NT2/D1 (cell line): ENCODE measurements at regions not wholly inside any gene's neighbourhood (a gene's known extent, or its start where the extent isn't known, plus 50 kb on each side); places are given as distances from the start of the nearest gene placed in this dataset.
"Not testable (repeated sequence)": the region's sequence is repeated elsewhere in the genome, so short reads cannot be mapped to it uniquely, and the experiment has no call there.

Experiments
- DNase-seq: peaks from one replicate; pipeline ENCODE4 v3.0.0-alpha.2; 2011; ENCODE audit warnings: low read depth, low spot score
- H3K27me3 ChIP-seq: 2 replicates; pipeline ENCODE4 v1.6.0; 2011; ENCODE audit warnings: mild to moderate bottlenecking; ENCODE audit not compliant: insufficient read length, insufficient read depth
- H3K36me3 ChIP-seq: 2 replicates; pipeline ENCODE4 v1.6.1; 2011; ENCODE audit warnings: mild to moderate bottlenecking, low read length, mixed read lengths; ENCODE audit not compliant: insufficient read depth, insufficient read length
- H3K4me1 ChIP-seq: 2 replicates; pipeline ENCODE4 v1.5.1; 2011; ENCODE audit not compliant: insufficient read depth, insufficient read length
- H3K4me3 ChIP-seq: 2 replicates; pipeline ENCODE4 v1.5.1; 2011; ENCODE audit warnings: low read depth; ENCODE audit not compliant: insufficient read length
- H3K9ac ChIP-seq: 2 replicates; pipeline ENCODE4 v1.6.0; 2011; ENCODE audit warnings: low read depth; ENCODE audit not compliant: insufficient read length
- H3K9me3 ChIP-seq: 2 replicates; pipeline ENCODE4 v1.5.1; 2011; ENCODE audit warnings: mild to moderate bottlenecking, low read length; ENCODE audit not compliant: insufficient read depth
- SUZ12 ChIP-seq: IDR thresholded peaks from 2 replicates; pipeline ENCODE4 v1.6.1; 2011; ENCODE audit not compliant: insufficient read length, insufficient read depth; ENCODE audit errors: extremely low read depth
- YY1 ChIP-seq: IDR thresholded peaks from 2 replicates; pipeline ENCODE4 v1.6.1; 2011; ENCODE audit not compliant: insufficient read length, insufficient read depth
- ZNF274 ChIP-seq: IDR thresholded peaks from 2 replicates; pipeline ENCODE4 v1.6.1; 2011; ENCODE audit warnings: mild to moderate bottlenecking, low read depth, low read length

DNA sequence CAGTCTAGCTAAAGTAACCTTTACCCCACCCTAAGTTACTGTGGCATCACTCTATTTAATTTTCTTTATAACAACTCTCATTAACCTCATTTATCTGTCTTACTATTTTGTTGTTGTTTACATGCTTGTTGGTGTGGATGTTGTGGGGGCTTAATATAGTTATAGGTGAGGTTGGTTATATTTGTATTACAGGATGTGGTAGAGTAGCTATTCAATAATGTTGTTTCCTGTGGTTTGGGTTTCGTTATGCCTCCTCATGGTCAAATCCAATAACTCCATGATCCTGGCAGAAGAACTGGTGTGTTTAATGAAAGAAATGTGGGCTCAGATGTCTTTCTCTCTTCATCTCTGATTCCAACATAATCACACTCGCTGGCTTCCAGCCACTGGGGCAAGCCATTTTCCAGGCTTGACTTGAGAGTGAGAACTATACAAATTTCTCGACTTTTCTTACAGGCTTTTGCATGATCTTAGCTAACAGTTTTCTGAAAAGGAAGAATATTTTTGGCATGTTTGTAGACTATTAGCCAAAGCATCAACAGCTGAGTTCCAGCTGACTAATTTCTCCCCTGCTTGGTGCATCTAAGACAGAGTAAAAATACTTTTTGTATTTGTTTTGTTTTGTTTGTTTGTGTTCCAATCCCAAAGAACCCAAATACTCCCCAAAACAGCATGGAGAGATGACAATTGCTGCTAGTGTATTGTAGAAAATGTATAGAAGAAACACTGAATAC is 303.7 kb upstream of the PAPPA start:
- Histone ChIP-seq H3K9me3 (no peaks in the 10 kb centered on the region), H3K36me3 (no peaks in the 10 kb centered on the region), H3K9ac (no peak overlapping the region), H3K27me3 (no peaks in the 10 kb centered on the region), H3K4me1 (no peaks in the 10 kb centered on the region), H3K4me3 (no peak overlapping the region)
- no peak for DNase-seq
- TF ChIP-seq YY1 (no peak), SUZ12 (no peak), ZNF274 (no peak)

DNA sequence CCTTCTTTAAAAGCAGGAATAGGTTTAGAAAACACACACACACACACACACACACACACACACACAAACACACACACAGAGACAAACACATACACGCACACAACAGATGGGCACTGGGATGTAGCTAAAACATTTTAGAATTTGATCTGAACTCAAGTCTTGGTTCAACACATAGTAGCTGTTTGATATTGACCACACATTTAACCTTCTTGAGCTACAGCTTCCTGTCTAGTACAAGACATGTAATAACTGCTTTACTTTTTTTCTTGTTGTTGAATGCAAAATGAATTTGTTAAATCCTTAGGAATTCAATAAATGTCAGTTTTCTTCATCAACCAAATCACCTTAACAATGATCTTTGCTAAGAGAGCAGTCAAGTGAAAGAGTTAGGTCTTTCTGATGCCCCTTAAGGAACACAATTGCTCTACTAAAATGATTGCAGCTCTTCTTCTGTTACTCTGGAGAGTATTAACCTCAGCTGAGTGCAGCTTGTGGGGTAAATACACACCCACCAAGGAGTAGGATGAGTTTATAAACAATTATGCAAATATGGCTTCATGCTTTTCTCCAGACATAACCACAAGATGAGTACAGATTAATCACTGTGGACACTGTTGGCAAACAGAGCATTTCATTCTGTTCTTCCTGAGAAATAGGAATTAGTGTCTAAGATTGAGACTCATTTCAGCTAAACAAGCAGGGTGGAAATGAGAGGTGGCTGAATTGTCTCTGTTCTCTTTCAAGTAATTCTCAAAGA is 302.9 kb upstream of the PAPPA start:
- H3K9me3 ChIP-seq, result no peaks in the 10 kb centered on the region
- no peak overlapping the region for H3K9ac ChIP-seq
- no peak overlapping the region for H3K4me3 ChIP-seq
- no peaks in the 10 kb centered on the region for H3K4me1 ChIP-seq
- no peaks in the 10 kb centered on the region for H3K27me3 ChIP-seq
- no peak for DNase-seq
- TF ChIP-seq SUZ12, result no peak
- TF ChIP-seq ZNF274, result no peak
- no peak for TF ChIP-seq YY1
- H3K36me3 ChIP-seq, result no peaks in the 10 kb centered on the region

DNA sequence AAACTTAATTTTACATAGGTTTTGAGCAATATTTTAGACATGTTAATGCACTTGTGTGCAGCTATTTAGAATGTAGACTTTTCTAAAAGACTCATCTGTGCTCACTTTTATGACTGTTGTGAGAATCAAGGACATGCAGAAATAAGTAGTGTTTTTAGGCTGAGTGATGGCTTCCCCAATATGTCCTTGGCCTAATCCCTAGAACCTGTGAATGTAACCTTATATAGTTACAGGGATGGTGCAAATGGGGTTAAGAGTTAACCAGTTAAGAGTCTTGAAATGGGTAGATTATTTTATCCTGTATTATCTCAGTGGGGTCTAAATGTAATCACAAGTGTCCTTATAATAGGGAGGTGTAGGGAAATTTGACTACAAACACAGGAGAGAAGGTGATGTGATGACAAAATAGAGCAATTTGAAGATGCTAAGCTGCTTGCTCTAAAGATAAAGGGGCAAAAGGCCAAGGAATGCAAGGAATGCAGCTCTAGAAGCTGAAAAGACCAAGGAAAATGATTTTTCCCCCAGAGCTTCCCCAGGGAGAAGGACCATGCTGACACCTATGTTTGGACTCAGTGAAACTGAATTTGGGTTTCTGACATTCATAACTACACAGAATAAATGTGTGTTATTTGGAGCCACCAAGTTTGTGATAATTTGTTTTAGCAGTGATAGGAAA is 298.0 kb upstream of the PAPPA start:
- peak; percentile 46 for DNase-seq
- Histone ChIP-seq H3K4me3 (no peak overlapping the region), H3K27me3 (no peaks in the 10 kb centered on the region), H3K9ac (no peak overlapping the region), H3K9me3 (no peaks in the 10 kb centered on the region), H3K36me3 (no peaks in the 10 kb centered on the region), H3K4me1 (no peaks in the 10 kb centered on the region)
- no peak for TF ChIP-seq YY1
- no peak for TF ChIP-seq ZNF274
- no peak for TF ChIP-seq SUZ12

- H3K4me3 ChIP-seq, H3K4me1 ChIP-seq, H3K36me3 ChIP-seq, DNase-seq, H3K9ac ChIP-seq, H3K27me3 ChIP-seq, H3K9me3 ChIP-seq: not testable (repeated sequence)
These were observed 295.2 kb upstream of the PAPPA start for GRCh38 chr9:115858421-115858820.

DNA sequence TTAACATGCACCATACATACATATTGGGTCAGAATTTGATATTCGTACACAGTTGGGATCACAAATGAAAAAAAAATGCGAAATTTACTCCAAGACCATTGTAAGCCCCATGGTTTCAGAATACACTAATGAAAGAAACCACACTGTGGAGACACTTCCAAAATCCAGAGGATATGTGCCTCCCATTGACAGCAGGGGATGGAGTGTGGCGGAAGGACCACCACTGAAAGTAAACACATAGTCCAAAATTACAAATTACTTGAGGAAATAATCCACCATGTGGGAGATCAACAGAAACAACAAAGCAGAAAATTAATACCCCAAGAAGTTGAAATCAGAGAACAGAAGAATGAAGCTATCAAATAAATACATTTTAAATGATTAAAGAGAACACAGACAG is 291.6 kb upstream of the PAPPA start:
- Histone ChIP-seq H3K4me3 (no peak overlapping the region), H3K36me3 (no peaks in the 10 kb centered on the region), H3K9me3 (no peaks in the 10 kb centered on the region), H3K9ac (no peak overlapping the region), H3K4me1 (no peaks in the 10 kb centered on the region), H3K27me3 (no peaks in the 10 kb centered on the region)
- TF ChIP-seq ZNF274, result no peak
- TF ChIP-seq SUZ12, result no peak
- no peak for TF ChIP-seq YY1
- no peak for DNase-seq

DNA sequence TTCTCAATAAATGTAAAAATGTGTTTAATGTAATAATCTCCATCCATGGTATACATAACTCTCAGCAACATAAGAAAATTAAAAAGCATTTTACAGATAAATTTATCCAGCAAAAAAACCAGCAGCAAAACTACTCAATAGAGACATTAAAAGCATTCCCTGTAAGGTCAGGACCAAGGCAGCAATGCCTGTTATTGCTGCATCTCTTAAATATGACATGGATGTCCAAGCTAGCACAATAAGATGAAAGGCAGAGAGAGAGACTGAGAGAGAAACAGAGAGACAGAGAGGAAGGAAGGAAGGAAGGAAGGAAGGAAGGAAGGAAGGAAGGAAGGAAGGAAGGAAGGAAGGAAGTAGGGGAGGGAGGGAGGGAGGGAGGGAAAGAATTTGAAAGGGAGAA is 289.0 kb upstream of the PAPPA start:
- Histone ChIP-seq H3K27me3 (no peaks in the 10 kb centered on the region), H3K4me3 (no peak overlapping the region), H3K9ac (no peak overlapping the region), H3K4me1 (no peaks in the 10 kb centered on the region), H3K9me3 (no peaks in the 10 kb centered on the region), H3K36me3 (no peaks in the 10 kb centered on the region)
- DNase-seq, result no peak
- TF ChIP-seq SUZ12 (no peak), ZNF274 (no peak), YY1 (no peak)

GRCh38 chr9:115867326-115867725 is 286.3 kb upstream of the PAPPA start:
- Histone ChIP-seq H3K9ac (no peak overlapping the region), H3K4me3 (no peak overlapping the region), H3K36me3 (no peaks in the 10 kb centered on the region), H3K4me1 (no peaks in the 10 kb centered on the region), H3K27me3 (no peaks in the 10 kb centered on the region), H3K9me3 (no peaks in the 10 kb centered on the region)
- TF ChIP-seq SUZ12, result no peak
- TF ChIP-seq ZNF274, result no peak
- TF ChIP-seq YY1, result no peak
- DNase-seq, result no peak
